SH-SY5Y (cell line): ENCODE measurements at regions not wholly inside any gene's neighbourhood (a gene's known extent, or its start where the extent isn't known, plus 50 kb on each side); places are given as distances from the start of the nearest gene placed in this dataset.

Experiments used
- GATA2 ChIP-seq: IDR thresholded peaks from 2 replicates; pipeline ENCODE4 v1.6.1; 2011; ENCODE audit warnings: mild to moderate bottlenecking, low read depth, low read length
- GATA3 ChIP-seq: IDR thresholded peaks from 2 replicates; pipeline ENCODE4 v1.6.1; 2011; ENCODE audit warnings: low read depth, mild to moderate bottlenecking, low read length, moderate library complexity

DNA sequence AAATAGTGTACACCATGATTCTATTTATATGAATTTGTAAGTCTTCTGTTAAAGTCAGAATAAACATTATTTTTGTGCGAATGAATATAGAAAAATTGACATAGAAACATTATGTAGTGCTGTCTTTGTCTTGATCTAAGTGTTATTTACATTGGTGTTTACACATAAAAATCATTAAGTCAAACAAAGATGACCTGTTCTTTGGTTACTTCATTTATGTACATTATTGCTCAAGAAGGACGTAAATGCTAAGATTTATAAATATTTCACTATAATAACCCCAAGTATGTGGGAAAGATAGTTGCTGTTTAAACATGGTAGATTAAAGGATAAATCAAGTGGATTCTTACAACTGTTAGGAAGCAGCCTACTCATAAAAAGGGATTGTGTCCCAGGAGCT lies 536.8 kb upstream of the DSEL start:
- TF ChIP-seq GATA2 (no peak), GATA3 (no peak)
